A673 (cell line): ENCODE measurements at regions not wholly inside any gene's neighbourhood (a gene's known extent, or its start where the extent isn't known, plus 50 kb on each side); places are given as distances from the start of the nearest gene placed in this dataset.

Experiments
- CTCF ChIP-seq: fragments of 300-800, 200-600 bp; sonication (generic); conservative IDR thresholded peaks from 2 replicates; pipeline ENCODE4 v1.5.1; 2017; ENCODE audit warnings: low read depth, mild to moderate bottlenecking, antibody characterized with exemption, low read length, moderate library complexity, mixed read lengths
- EZH2 ChIP-seq: fragments of 200-600 bp; sonication (generic); IDR thresholded peaks from 2 replicates; pipeline ENCODE4 v1.6.1; 2017; ENCODE audit warnings: borderline replicate concordance, low read depth, mild to moderate bottlenecking, mixed read lengths, antibody characterized with exemption, low read length; ENCODE audit not compliant: poor library complexity, severe bottlenecking

- no peak for TF ChIP-seq CTCF
- TF ChIP-seq EZH2, result no peak
Observed at GRCh38 chr16:52318302-52319009, 228.5 kb downstream of the TOX3 start.
